VCaP (cell line): ENCODE measurements at regions not wholly inside any gene's neighbourhood (a gene's known extent, or its start where the extent isn't known, plus 50 kb on each side); places are given as distances from the start of the nearest gene placed in this dataset.
"Not testable (repeated sequence)": the region's sequence is repeated elsewhere in the genome, so short reads cannot be mapped to it uniquely, and the experiment has no call there.

Experiments used
- H3K27ac ChIP-seq: fragments of 450-650 bp; 2 replicates; pipeline ENCODE4 v1.5.1; 2017
- CTCF ChIP-seq: fragments of 450-650 bp; conservative IDR thresholded peaks from 2 replicates; pipeline ENCODE4 v1.5.1; 2017; ENCODE audit warnings: mild to moderate bottlenecking, moderate library complexity

GRCh38 chr12:13417516-13417915 lies 221.0 kb downstream of the EMP1 start:
- no peak for TF ChIP-seq CTCF
- H3K27ac ChIP-seq = no peak overlapping the region

GRCh38 chr12:13411287-13411686 lies 214.8 kb downstream of the EMP1 start:
- H3K27ac ChIP-seq = no peak overlapping the region
- TF ChIP-seq CTCF = no peak

GRCh38 chr12:13405961-13406703 lies 209.6 kb downstream of the EMP1 start:
- no peak overlapping the region for H3K27ac ChIP-seq
- TF ChIP-seq CTCF = peak; percentile 30; the same call in 1 of the 2 replicates

GRCh38 chr12:13404631-13405473 lies 208.3 kb downstream of the EMP1 start:
- H3K27ac ChIP-seq = no peak overlapping the region
- TF ChIP-seq CTCF = no peak

- no peak overlapping the region for H3K27ac ChIP-seq
- TF ChIP-seq CTCF = no peak
Observed at GRCh38 chr12:13404111-13404628, 207.6 kb downstream of the EMP1 start.

- H3K27ac ChIP-seq = not testable (repeated sequence)
Observed at GRCh38 chr12:13391375-13391774, 194.8 kb downstream of the EMP1 start.

GRCh38 chr12:13390918-13391317 lies 194.4 kb downstream of the EMP1 start:
- H3K27ac ChIP-seq = peak overlapping the region; percentile 29
- TF ChIP-seq CTCF = no peak
